ENCODE measurements at regions not wholly inside any gene's neighbourhood (a gene's known extent, or its start where the extent isn't known, plus 50 kb on each side); places are given as distances from the start of the nearest gene placed in this dataset.

GRCh38 chr10:34001831-34002230 is 667.4 kb upstream of the NRP1 start:
- Histone ChIP-seq H3K4me3 (no peak overlapping the region), H3K4me1 (no peaks in the 10 kb centered on the region), H3K9me3 (peaks cover 0 to 5% of the 10 kb centered on the region in 2 donors), H3K27me3 (no peaks in the 10 kb centered on the region), H3K27ac (no peak overlapping the region), H3K36me3 (no peaks in the 10 kb centered on the region)
- TF ChIP-seq, protein P1, sequence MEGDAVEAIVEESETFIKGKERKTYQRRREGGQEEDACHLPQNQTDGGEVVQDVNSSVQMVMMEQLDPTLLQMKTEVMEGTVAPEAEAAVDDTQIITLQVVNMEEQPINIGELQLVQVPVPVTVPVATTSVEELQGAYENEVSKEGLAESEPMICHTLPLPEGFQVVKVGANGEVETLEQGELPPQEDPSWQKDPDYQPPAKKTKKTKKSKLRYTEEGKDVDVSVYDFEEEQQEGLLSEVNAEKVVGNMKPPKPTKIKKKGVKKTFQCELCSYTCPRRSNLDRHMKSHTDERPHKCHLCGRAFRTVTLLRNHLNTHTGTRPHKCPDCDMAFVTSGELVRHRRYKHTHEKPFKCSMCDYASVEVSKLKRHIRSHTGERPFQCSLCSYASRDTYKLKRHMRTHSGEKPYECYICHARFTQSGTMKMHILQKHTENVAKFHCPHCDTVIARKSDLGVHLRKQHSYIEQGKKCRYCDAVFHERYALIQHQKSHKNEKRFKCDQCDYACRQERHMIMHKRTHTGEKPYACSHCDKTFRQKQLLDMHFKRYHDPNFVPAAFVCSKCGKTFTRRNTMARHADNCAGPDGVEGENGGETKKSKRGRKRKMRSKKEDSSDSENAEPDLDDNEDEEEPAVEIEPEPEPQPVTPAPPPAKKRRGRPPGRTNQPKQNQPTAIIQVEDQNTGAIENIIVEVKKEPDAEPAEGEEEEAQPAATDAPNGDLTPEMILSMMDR (IDR thresholded peaks at IDR 0.05) = no peak
- no peak for DNase-seq (ENCODE audit: low spot score)

- H3K4me1 ChIP-seq = no peaks in the 10 kb centered on the region
- TF ChIP-seq, protein P1 (IDR thresholded peaks at IDR 0.05) = no peak
- DNase-seq (ENCODE audit: low spot score) = no peak
- peaks cover 0 to 5% of the 10 kb centered on the region in 2 donors for H3K9me3 ChIP-seq
- no peaks in the 10 kb centered on the region for H3K27me3 ChIP-seq
- H3K27ac ChIP-seq = no peak overlapping the region
- no peak overlapping the region for H3K4me3 ChIP-seq
- no peaks in the 10 kb centered on the region for H3K36me3 ChIP-seq
Measured at GRCh38 chr10:34001087-34001580, 666.7 kb upstream of the NRP1 start.

DNA sequence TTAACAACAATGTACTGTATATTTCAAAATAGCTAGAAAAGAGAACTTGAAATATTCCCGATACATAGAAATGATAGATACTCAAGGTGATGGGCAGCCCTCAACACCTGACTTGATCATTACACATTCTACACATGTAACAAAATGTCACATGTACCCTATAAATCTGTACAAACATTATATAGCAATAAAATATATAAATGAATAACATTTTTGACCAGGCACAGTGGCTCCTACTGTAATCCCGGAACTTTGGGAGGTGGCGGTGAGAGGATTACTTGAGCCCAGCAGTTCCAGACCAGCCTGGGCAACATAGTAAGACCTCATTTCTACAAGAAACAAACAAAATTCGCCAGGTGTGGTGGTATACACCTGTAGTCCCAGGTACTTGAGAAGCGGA is 659.5 kb upstream of the NRP1 start:
- TF ChIP-seq, protein P1 (IDR thresholded peaks at IDR 0.05) = no peak
- no peak overlapping the region for H3K4me3 ChIP-seq

DNA sequence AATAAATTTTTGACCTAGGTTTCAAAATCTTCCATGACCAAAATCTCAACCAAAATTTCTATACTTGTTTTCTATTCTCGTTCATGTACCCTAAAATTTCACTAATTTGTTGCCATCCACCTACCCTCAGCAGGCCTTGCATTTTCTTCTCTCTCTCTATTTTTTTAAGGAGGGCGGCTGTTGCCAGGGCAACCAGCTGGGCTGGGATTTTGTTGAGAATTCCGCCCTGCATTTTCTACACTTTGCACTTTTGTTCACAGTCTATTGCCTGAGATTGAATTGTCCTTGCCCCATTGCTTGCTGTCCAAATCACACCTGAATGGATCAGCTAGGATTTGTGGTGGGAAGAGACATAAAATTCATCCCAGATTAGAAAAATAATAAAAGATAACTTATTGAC is 657.5 kb upstream of the NRP1 start:
- Histone ChIP-seq H3K4me1 (no peaks in the 10 kb centered on the region), H3K27me3 (no peaks in the 10 kb centered on the region), H3K27ac (no peak overlapping the region), H3K9me3 (no peaks in the 10 kb centered on the region), H3K4me3 (no peak overlapping the region), H3K36me3 (no peaks in the 10 kb centered on the region)
- no peak for DNase-seq (ENCODE audit: low spot score)
- TF ChIP-seq, protein P1 (IDR thresholded peaks at IDR 0.05) = no peak

More for the DNA sequence above, 659.5 kb upstream of the NRP1 start:
- H3K27ac ChIP-seq = no peak overlapping the region
- DNase-seq (ENCODE audit: low spot score) = no peak
- no peaks in the 10 kb centered on the region for H3K4me1 ChIP-seq
- H3K27me3 ChIP-seq = no peaks in the 10 kb centered on the region
- no peaks in the 10 kb centered on the region for H3K36me3 ChIP-seq
- H3K9me3 ChIP-seq = no peaks in the 10 kb centered on the region

DNA sequence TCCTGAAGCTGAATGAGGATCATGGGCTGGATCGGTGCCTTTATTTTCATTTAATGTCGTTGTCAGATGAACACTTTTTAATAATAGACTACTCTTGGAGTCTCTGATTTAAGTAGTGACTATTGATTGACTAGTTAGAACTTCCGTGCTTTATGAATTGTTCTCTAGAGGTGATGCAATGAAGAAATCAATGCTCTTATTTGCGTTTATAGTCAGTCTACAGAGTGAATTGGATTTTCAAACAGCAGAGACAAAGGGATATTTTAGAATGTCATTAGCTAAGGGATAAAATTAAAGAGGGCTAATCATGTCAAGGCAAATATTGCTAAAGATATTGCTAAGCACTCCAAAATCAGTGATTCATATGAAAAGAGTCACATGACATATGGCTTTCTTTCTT is 652.0 kb upstream of the NRP1 start:
- no peak for DNase-seq (ENCODE audit: low spot score)
- H3K36me3 ChIP-seq = no peaks in the 10 kb centered on the region
- H3K4me3 ChIP-seq = no peak overlapping the region
- no peaks in the 10 kb centered on the region for H3K4me1 ChIP-seq
- H3K27me3 ChIP-seq = no peaks in the 10 kb centered on the region
- TF ChIP-seq, protein P1 (IDR thresholded peaks at IDR 0.05) = no peak
- H3K9me3 ChIP-seq = no peaks in the 10 kb centered on the region
- H3K27ac ChIP-seq = no peak overlapping the region

DNA sequence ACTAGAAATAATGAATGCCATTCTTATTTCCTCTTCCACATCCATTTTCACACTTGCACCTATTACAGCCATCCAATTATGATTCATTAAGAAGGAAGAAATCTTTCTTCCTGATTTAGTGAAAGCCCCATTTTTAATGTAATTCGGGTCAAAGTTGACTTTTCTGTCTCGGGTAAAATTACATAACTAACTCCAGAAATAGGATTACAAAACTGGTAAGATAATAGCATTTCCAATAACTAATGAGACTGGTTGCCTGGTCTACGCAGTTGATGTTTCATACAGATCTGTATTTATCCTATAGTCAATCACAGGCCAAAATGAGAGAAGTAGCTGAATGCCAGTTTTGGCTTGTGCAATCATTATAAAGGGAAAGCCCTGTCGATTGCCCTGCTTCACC is 651.5 kb upstream of the NRP1 start:
- no peaks in the 10 kb centered on the region for H3K4me1 ChIP-seq
- no peaks in the 10 kb centered on the region for H3K9me3 ChIP-seq
- no peaks in the 10 kb centered on the region for H3K27me3 ChIP-seq
- no peak overlapping the region for H3K4me3 ChIP-seq
- DNase-seq (ENCODE audit: low spot score) = no peak
- TF ChIP-seq, protein P1 (IDR thresholded peaks at IDR 0.05) = no peak
- H3K27ac ChIP-seq = no peak overlapping the region
- no peaks in the 10 kb centered on the region for H3K36me3 ChIP-seq

Data from right atrium auricular region (tissue), 2 donors.